Left lung (tissue), 4 donors: ENCODE measurements at regions not wholly inside any gene's neighbourhood (a gene's known extent, or its start where the extent isn't known, plus 50 kb on each side); places are given as distances from the start of the nearest gene placed in this dataset.

Experiments
- ATAC-seq: fragments of 200-7000 bp; cut with Tn5 transposase; one replicate; pipeline ENCODE4 v1.9.1; 2020; ENCODE audit warnings: moderate library complexity
- DNase-seq, 4 donors: peaks; one replicate each; pipeline ENCODE4 v3.0.0-alpha.2; 2013 to 2020
- H3K27ac ChIP-seq, 2 donors: fragments of 200-600 bp; sonication (generic) in 1 of 2; one replicate each; pipeline versions ENCODE4 v1.5.0 to v1.8.0; 2020 to 2021
- H3K27me3 ChIP-seq, 2 donors: fragments of 200-600 bp; sonication (generic) in 1 of 2; one replicate each; pipeline versions ENCODE4 v1.5.0 to v1.8.0; 2020 to 2021
- H3K36me3 ChIP-seq, 2 donors: fragments of 200-600 bp; sonication (generic) in 1 of 2; one replicate each; pipeline versions ENCODE4 v1.5.0 to v1.8.0; 2020 to 2021
- H3K4me1 ChIP-seq, 2 donors: fragments of 200-600 bp; one replicate each; pipeline ENCODE4 v1.8.0; 2021
- H3K4me3 ChIP-seq, 2 donors: fragments of 200-600 bp; sonication (generic) in 1 of 2; one replicate each; pipeline versions ENCODE4 v1.5.0 to v1.8.0; 2020 to 2021; ENCODE audit warnings: mild to moderate bottlenecking in 1 of 2
- H3K9me3 ChIP-seq, 2 donors: fragments of 200-600 bp; sonication (generic) in 1 of 2; one replicate each; pipeline versions ENCODE4 v1.5.0 to v1.8.0; 2020 to 2021
- CTCF ChIP-seq, 2 donors: fragments of 200-600 bp; sonication (generic) in 1 of 2; IDR thresholded peaks; one replicate each; pipeline versions ENCODE4 v1.5.0 to v1.8.0; 2021; ENCODE audit warnings: antibody characterized with exemption in 2 of 2
- intact Hi-C, 2 donors: fragments of 100-400 bp; cut with DNase I; formaldehyde crosslinking; loops; one replicate each; pipeline versions ENCODE4 v1.11.2 to v1.14.2; 2022
- donor health status: DM: no; HTN: yes; CAD: no.
- donor health status: DM: no; HTN: no; CAD: no.

DNA sequence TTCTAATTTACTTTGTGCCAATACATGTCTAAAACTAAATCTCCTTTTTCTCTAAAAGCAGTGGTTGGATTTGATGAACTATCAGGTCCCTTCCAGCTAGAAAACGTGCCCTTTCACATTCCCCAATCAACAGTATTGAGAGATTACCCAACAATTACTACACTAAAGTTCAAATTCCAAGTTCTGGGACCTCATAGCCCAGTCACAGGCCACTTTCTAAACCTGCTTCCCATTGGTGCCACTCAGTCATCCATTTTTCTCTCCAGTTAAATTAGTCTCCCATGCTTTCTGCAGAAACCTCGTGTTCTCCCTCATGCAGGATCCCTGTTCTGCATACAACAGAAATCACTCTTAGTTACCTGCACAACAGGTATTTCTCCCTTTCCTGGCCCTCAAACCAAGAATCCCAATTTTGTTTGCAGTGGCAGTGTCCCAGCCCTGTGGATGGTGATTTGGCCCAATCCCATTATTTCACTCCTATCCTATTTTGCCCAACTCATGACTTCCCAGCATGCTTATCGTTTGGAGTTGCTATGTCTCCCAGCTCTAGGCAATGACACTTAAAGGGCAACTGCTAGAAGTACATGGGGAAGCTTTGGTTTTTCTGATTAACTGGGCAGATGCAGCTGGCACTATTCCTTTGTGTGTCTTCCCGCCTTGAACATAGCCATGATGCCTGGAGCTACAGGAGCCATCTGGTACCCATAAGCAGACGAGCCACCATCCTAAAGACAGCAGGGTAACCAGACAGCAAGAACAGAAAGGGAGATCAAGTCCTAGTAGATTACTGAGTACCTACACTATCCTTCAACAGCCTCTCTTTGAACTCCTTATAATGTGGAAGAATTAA lies 224.2 kb downstream of the MINAR1 start:
- ATAC-seq, result no peak
- no peak for TF ChIP-seq CTCF (IDR thresholded peaks at IDR 0.05)
- DNase-seq, result no peak
- H3K27me3 ChIP-seq, result no peaks in the 10 kb centered on the region
- no peaks in the 10 kb centered on the region for H3K4me1 ChIP-seq
- no peak overlapping the region for H3K27ac ChIP-seq
- intact Hi-C loops, result no loop called here
- H3K9me3 ChIP-seq, result peaks cover 0 to 4% of the 10 kb centered on the region in 2 donors
- no peak overlapping the region for H3K4me3 ChIP-seq
- H3K36me3 ChIP-seq, result no peaks in the 10 kb centered on the region

GRCh38 chr15:79657722-79658121 lies 225.6 kb downstream of the MINAR1 start:
- DNase-seq, result no peak
- Histone ChIP-seq H3K27ac (no peak overlapping the region), H3K36me3 (no peaks in the 10 kb centered on the region), H3K9me3 (no peaks in the 10 kb centered on the region), H3K27me3 (no peaks in the 10 kb centered on the region), H3K4me3 (no peak overlapping the region), H3K4me1 (no peaks in the 10 kb centered on the region)
- intact Hi-C loops, result no loop called here
- ATAC-seq, result no peak
- TF ChIP-seq CTCF (IDR thresholded peaks at IDR 0.05), result no peak

DNA sequence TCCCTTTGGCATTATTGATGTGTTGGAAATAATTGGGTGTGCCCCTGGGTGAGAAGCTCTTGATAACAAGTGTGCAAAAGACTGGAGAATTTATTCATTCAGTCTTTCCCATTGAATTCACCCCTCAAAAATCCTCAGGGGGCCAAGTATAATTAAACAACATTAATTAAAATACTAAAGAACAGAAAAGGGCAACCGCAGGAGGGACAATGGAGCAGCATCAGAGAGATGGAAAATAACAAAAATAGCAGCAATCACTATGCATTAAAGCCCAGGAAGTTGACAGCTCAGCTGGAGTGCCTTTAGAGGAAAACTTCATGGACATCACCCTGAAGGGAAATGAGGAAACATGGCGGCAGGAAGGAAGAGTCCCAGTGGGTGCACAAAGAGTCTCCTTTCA lies 227.6 kb downstream of the MINAR1 start:
- no peaks in the 10 kb centered on the region for H3K9me3 ChIP-seq
- ATAC-seq (no peak), DNase-seq (no peak)
- no peak for TF ChIP-seq CTCF (IDR thresholded peaks at IDR 0.05)
- no peak overlapping the region for H3K27ac ChIP-seq
- intact Hi-C loops, result no loop called here
- H3K36me3 ChIP-seq, result no peaks in the 10 kb centered on the region
- H3K4me1 ChIP-seq, result no peaks in the 10 kb centered on the region
- no peaks in the 10 kb centered on the region for H3K27me3 ChIP-seq
- H3K4me3 ChIP-seq, result no peak overlapping the region

GRCh38 chr15:79661411-79661810 lies 229.3 kb downstream of the MINAR1 start:
- DNase-seq (no peak), ATAC-seq (no peak)
- H3K36me3 ChIP-seq, result no peaks in the 10 kb centered on the region
- H3K9me3 ChIP-seq, result no peaks in the 10 kb centered on the region
- no peaks in the 10 kb centered on the region for H3K4me1 ChIP-seq
- no peak overlapping the region for H3K4me3 ChIP-seq
- no peak overlapping the region for H3K27ac ChIP-seq
- intact Hi-C loops, result no loop called here
- no peak for TF ChIP-seq CTCF (IDR thresholded peaks at IDR 0.05)
- no peaks in the 10 kb centered on the region for H3K27me3 ChIP-seq

DNA sequence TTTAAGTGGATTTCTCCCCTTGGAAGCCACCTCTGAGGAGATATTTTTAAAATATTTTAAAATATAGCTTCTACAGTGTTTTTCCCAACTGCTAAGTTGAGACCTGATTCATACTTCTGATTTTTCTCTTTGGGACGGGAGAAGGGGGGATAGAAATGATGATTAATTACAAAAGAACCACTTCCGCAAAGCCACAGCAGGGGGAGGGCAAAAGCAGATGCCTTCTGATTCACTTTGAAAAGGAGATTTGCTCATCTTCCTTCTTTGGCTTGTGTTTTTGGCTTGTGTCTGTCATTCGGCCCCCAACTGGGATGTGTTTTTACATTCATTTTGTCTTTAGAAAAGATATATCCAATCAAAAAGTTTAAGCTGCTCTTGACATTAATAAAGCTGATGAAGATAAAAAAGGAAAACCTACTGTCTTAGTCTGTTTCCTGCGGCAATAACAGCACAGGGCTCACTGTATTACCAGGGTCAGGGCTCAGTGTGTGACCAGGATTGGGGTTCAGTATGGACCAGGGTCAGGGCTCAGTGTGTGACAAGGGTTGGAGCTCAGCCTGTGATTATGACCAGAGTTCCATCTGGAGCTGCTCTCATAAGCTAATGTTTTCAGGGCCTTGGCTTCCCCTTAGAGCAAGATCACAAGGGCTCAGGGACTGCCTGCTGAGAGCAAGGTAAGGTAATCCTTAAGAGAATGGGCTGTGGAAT lies 223.2 kb downstream of the MTHFS start:
- H3K27me3 ChIP-seq, result peaks cover 0 to 4% of the 10 kb centered on the region in 2 donors
- DNase-seq, result no peak
- H3K4me1 ChIP-seq, result no peaks in the 10 kb centered on the region
- no peak for TF ChIP-seq CTCF (IDR thresholded peaks at IDR 0.05)
- no peaks in the 10 kb centered on the region for H3K36me3 ChIP-seq
- H3K4me3 ChIP-seq, result no peak overlapping the region
- intact Hi-C loops, result no loop called here
- no peak for ATAC-seq
- no peaks in the 10 kb centered on the region for H3K9me3 ChIP-seq
- H3K27ac ChIP-seq, result no peak overlapping the region
